GM20000 (cell line): ENCODE measurements at regions not wholly inside any gene's neighbourhood (a gene's known extent, or its start where the extent isn't known, plus 50 kb on each side); places are given as distances from the start of the nearest gene placed in this dataset.

Source experiments
- DNase-seq: peaks from one replicate; pipeline ENCODE4 v3.0.0; 2012; ENCODE audit warnings: low spot score
- CTCF ChIP-seq: IDR thresholded peaks from 2 replicates; pipeline ENCODE4 v1.5.1; 2012; ENCODE audit warnings: mild to moderate bottlenecking, control low read depth; ENCODE audit errors: extremely low read depth, missing control alignments

- TF ChIP-seq CTCF: no peak
- no peak for DNase-seq
These were observed 133.6 kb upstream of the HMCN1 start for GRCh38 chr1:185600641-185601040.

- TF ChIP-seq CTCF: no peak
- no peak for DNase-seq
These were observed 135.9 kb upstream of the HMCN1 start for GRCh38 chr1:185598332-185598731.

- DNase-seq: peak; percentile 68
- peak; percentile 79 for TF ChIP-seq CTCF
These were observed 138.1 kb upstream of the HMCN1 start for GRCh38 chr1:185595835-185596667.

GRCh38 chr1:185594786-185595410, 139.3 kb upstream of the HMCN1 start:
- TF ChIP-seq CTCF: no peak
- no peak for DNase-seq

GRCh38 chr1:185593271-185593670, 140.9 kb upstream of the HMCN1 start:
- DNase-seq: no peak
- no peak for TF ChIP-seq CTCF

- no peak for TF ChIP-seq CTCF
- no peak for DNase-seq
These were observed 148.4 kb upstream of the HMCN1 start for GRCh38 chr1:185585770-185586169.

GRCh38 chr1:185581961-185582725, 152.0 kb upstream of the HMCN1 start:
- DNase-seq: no peak
- TF ChIP-seq CTCF: no peak
